Keratinocyte (primary cell): ENCODE measurements at regions not wholly inside any gene's neighbourhood (a gene's known extent, or its start where the extent isn't known, plus 50 kb on each side); places are given as distances from the start of the nearest gene placed in this dataset.

Experiments
- DNase-seq: peaks from one replicate; pipeline ENCODE4 v3.0.0-alpha.2; 2011; ENCODE audit warnings: low read depth, missing footprints, low spot score
- FAIRE-seq: peaks from 2 replicates; lab custom pipeline; 2011; peaks lifted over from hg19 to GRCh38; lab: Jason Lieb, UNC
- H2AFZ ChIP-seq: 2 replicates; pipeline ENCODE4 v1.6.0; 2012; ENCODE audit warnings: low read length, control low read depth, inconsistent platforms; ENCODE audit not compliant: control insufficient read depth
- H3K27ac ChIP-seq: 2 replicates; pipeline ENCODE4 v1.5.1; 2011; ENCODE audit warnings: low read length; ENCODE audit not compliant: control insufficient read depth, insufficient read depth
- H3K27me3 ChIP-seq: 3 replicates; pipeline ENCODE4 v1.6.0; 2011; ENCODE audit warnings: low read length; ENCODE audit not compliant: control insufficient read depth, insufficient read depth; ENCODE audit errors: extremely low read depth
- H3K36me3 ChIP-seq, 2 experiments: 2 replicates in 1 of 2; 3 replicates in 1 of 2; pipeline ENCODE4 v1.5.1; 2011; ENCODE audit warnings: low read length in 2 of 2, mild to moderate bottlenecking in 1 of 2; ENCODE audit not compliant: control insufficient read depth in 2 of 2, insufficient read depth in 2 of 2; ENCODE audit errors: extremely low read depth in 1 of 2
- H3K4me1 ChIP-seq: 3 replicates; pipeline ENCODE4 v1.5.1; 2011; ENCODE audit warnings: low read length; ENCODE audit not compliant: control insufficient read depth, insufficient read depth; ENCODE audit errors: extremely low read depth
- H3K4me2 ChIP-seq: 3 replicates; pipeline ENCODE4 v1.6.0; 2011; ENCODE audit warnings: low read depth, low read length; ENCODE audit not compliant: control insufficient read depth, insufficient read depth; ENCODE audit errors: extremely low read depth
- H3K4me3 ChIP-seq, 3 experiments: fragments of 200-600 bp in 1 of 3; sonication (generic) in 1 of 3; 2 replicates in 2 of 3; 3 replicates in 1 of 3; pipeline ENCODE4 v1.5.1; 2011 to 2016; ENCODE audit warnings: low read length in 3 of 3, mild to moderate bottlenecking in 3 of 3, control low read depth in 2 of 3, inconsistent platforms in 1 of 3, low read depth in 1 of 3, mixed read lengths in 1 of 3, mixed run types in 1 of 3, moderate library complexity in 1 of 3; ENCODE audit not compliant: control insufficient read depth in 2 of 3, insufficient read depth in 2 of 3; ENCODE audit errors: extremely low read depth in 1 of 3
- H3K79me2 ChIP-seq: 2 replicates; pipeline ENCODE4 v1.6.0; 2012; ENCODE audit warnings: low read length; ENCODE audit not compliant: control insufficient read depth, insufficient read depth
- H3K9ac ChIP-seq: 3 replicates; pipeline ENCODE4 v1.6.0; 2011; ENCODE audit warnings: low read length; ENCODE audit not compliant: control insufficient read depth, insufficient read depth; ENCODE audit errors: extremely low read depth
- H3K9me1 ChIP-seq: 3 replicates; pipeline ENCODE4 v1.6.0; 2011; ENCODE audit warnings: low read length; ENCODE audit not compliant: control insufficient read depth, insufficient read depth; ENCODE audit errors: extremely low read depth
- H3K9me3 ChIP-seq: 2 replicates; pipeline ENCODE4 v1.5.1; 2012; ENCODE audit warnings: low read depth, low read length; ENCODE audit not compliant: control insufficient read depth
- H4K20me1 ChIP-seq: 3 replicates; pipeline ENCODE4 v1.6.0; 2011; ENCODE audit warnings: low read length; ENCODE audit not compliant: control insufficient read depth, insufficient read depth; ENCODE audit errors: extremely low read depth
- EZH2 ChIP-seq: IDR thresholded peaks from one replicate; pipeline ENCODE4 v1.6.1; 2012; ENCODE audit warnings: inconsistent platforms, mild to moderate bottlenecking, low read length, moderate library complexity
- dilution Hi-C: fragments of 300-500 bp; cut with MboI; formaldehyde crosslinking; loops from one replicate; pipeline ENCODE4 v1.7.0; 2020; ENCODE audit warnings: low sequenced_read_pairs; ENCODE audit not compliant: extremely low pct_ligation_motif_present
- TF ChIP-seq, protein P1 (sequence below), 3 experiments: IDR thresholded peaks in 1 of 3; conservative IDR thresholded peaks in 1 of 3; optimal IDR thresholded peaks in 1 of 3; 2 replicates in 2 of 3; 3 replicates in 1 of 3; pipeline versions ENCODE3 to v1.5.1; 2011; ENCODE audit warnings: low read length in 3 of 3, mild to moderate bottlenecking in 3 of 3, moderate library complexity in 2 of 3, control low read depth in 1 of 3, inconsistent platforms in 1 of 3; ENCODE audit not compliant: insufficient read depth in 2 of 3; ENCODE audit errors: extremely low read depth in 1 of 3

GRCh38 chr7:57328457-57328856 is 121.5 kb upstream of the ZNF716 start:
- Histone ChIP-seq H3K9ac (no peak overlapping the region), H3K27ac (no peak overlapping the region), H3K9me1 (no peaks in the 10 kb centered on the region), H3K36me3 (no peaks in the 10 kb centered on the region), H3K4me2 (no peak overlapping the region), H3K79me2 (no peaks in the 10 kb centered on the region), H4K20me1 (no peaks in the 10 kb centered on the region), H3K4me1 (no peaks in the 10 kb centered on the region), H3K4me3 (no peak overlapping the region), H3K27me3 (no peaks in the 10 kb centered on the region), H2AFZ (no peak overlapping the region), H3K9me3 (peaks cover 8% of the 10 kb centered on the region)
- DNase-seq (no peak), FAIRE-seq (no peak)
- TF ChIP-seq, protein P1, sequence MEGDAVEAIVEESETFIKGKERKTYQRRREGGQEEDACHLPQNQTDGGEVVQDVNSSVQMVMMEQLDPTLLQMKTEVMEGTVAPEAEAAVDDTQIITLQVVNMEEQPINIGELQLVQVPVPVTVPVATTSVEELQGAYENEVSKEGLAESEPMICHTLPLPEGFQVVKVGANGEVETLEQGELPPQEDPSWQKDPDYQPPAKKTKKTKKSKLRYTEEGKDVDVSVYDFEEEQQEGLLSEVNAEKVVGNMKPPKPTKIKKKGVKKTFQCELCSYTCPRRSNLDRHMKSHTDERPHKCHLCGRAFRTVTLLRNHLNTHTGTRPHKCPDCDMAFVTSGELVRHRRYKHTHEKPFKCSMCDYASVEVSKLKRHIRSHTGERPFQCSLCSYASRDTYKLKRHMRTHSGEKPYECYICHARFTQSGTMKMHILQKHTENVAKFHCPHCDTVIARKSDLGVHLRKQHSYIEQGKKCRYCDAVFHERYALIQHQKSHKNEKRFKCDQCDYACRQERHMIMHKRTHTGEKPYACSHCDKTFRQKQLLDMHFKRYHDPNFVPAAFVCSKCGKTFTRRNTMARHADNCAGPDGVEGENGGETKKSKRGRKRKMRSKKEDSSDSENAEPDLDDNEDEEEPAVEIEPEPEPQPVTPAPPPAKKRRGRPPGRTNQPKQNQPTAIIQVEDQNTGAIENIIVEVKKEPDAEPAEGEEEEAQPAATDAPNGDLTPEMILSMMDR (optimal IDR thresholded peaks at IDR 0.05 in 1 of 3, IDR thresholded peaks at IDR 0.05 in 1 of 3, conservative IDR thresholded peaks at IDR 0.05 in 1 of 3; ENCODE audit: extremely low read depth in 1 of 3, insufficient read depth in 2 of 3, low read length in 3 of 3) = no peak
- no peak for TF ChIP-seq EZH2
- dilution Hi-C loops = no loop called here

DNA sequence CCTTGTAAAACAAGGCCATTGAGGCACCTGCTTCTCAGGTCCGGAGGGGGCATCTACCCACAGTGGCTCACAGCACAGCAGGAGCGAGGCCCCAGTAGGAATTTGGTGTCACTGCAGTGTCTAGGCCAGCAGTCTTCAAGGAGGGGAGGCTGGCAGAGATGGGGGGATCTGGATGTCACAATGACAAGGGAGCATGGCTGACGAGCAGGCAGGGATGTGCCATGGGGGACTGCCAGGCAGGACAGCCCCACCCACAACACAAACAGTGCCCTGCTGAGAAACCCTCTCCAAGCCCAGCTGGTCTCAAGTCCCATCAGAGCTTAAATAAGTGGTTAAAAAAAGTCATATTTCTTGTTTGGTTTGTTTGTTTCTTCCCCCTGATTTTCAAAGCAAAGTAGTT is 121.0 kb upstream of the ZNF716 start:
- DNase-seq (no peak), FAIRE-seq (no peak)
- no peaks in the 10 kb centered on the region for H3K36me3 ChIP-seq
- no peak overlapping the region for H3K9ac ChIP-seq
- H3K27me3 ChIP-seq = no peaks in the 10 kb centered on the region
- H3K79me2 ChIP-seq = no peaks in the 10 kb centered on the region
- no peak overlapping the region for H2AFZ ChIP-seq
- peaks cover 8% of the 10 kb centered on the region for H3K9me3 ChIP-seq
- TF ChIP-seq, protein P1 (optimal IDR thresholded peaks at IDR 0.05 in 1 of 3, IDR thresholded peaks at IDR 0.05 in 1 of 3, conservative IDR thresholded peaks at IDR 0.05 in 1 of 3; ENCODE audit: extremely low read depth in 1 of 3, insufficient read depth in 2 of 3, low read length in 3 of 3) = no peak
- TF ChIP-seq EZH2 = no peak
- no peak overlapping the region for H3K4me2 ChIP-seq
- dilution Hi-C loops = no loop called here
- no peaks in the 10 kb centered on the region for H3K9me1 ChIP-seq
- H3K4me1 ChIP-seq = no peaks in the 10 kb centered on the region
- no peaks in the 10 kb centered on the region for H4K20me1 ChIP-seq
- no peak overlapping the region for H3K27ac ChIP-seq
- H3K4me3 ChIP-seq = no peak overlapping the region
